ENCODE measurements at regions not wholly inside any gene's neighbourhood (a gene's known extent, or its start where the extent isn't known, plus 50 kb on each side); places are given as distances from the start of the nearest gene placed in this dataset.

- DNase-seq (ENCODE audit: low read depth in 2 of 2), result no peak
These were observed 468.2 kb upstream of the ARID1B start for GRCh38 chr6:156309017-156309416.

- no peak for DNase-seq (ENCODE audit: low read depth in 2 of 2)
These were observed 468.6 kb upstream of the ARID1B start for GRCh38 chr6:156308604-156309003.

- DNase-seq (ENCODE audit: low read depth in 2 of 2), result no peak
These were observed 470.6 kb upstream of the ARID1B start for GRCh38 chr6:156306531-156306930.

- DNase-seq (ENCODE audit: low read depth in 2 of 2), result no peak
These were observed 494.1 kb upstream of the ARID1B start for GRCh38 chr6:156283091-156283490.

- DNase-seq (ENCODE audit: low read depth in 2 of 2), result no peak
These were observed 495.1 kb upstream of the ARID1B start for GRCh38 chr6:156282087-156282486.

- DNase-seq (ENCODE audit: low read depth in 2 of 2), result no peak
These were observed 495.9 kb upstream of the ARID1B start for GRCh38 chr6:156281266-156281665.

GRCh38 chr6:156280065-156280464 is 497.1 kb upstream of the ARID1B start:
- no peak for DNase-seq (ENCODE audit: low read depth in 2 of 2)

GRCh38 chr6:156279261-156279969 is 497.8 kb upstream of the ARID1B start:
- DNase-seq (ENCODE audit: low read depth in 2 of 2), result peak; percentile 1

GRCh38 chr6:156273065-156273711 is 504.0 kb upstream of the ARID1B start:
- DNase-seq (ENCODE audit: low read depth in 2 of 2), result no peak

GRCh38 chr6:156269751-156270369 is 507.3 kb upstream of the ARID1B start:
- no peak for DNase-seq (ENCODE audit: low read depth in 2 of 2)

- DNase-seq (ENCODE audit: low read depth in 2 of 2), result no peak
These were observed 508.3 kb upstream of the ARID1B start for GRCh38 chr6:156268849-156269248.

- DNase-seq (ENCODE audit: low read depth in 2 of 2), result no peak
These were observed 515.2 kb upstream of the ARID1B start for GRCh38 chr6:156262014-156262413.

GRCh38 chr6:156260815-156261214 is 516.4 kb upstream of the ARID1B start:
- no peak for DNase-seq (ENCODE audit: low read depth in 2 of 2)

- DNase-seq (ENCODE audit: low read depth in 2 of 2), result no peak
These were observed 518.2 kb upstream of the ARID1B start for GRCh38 chr6:156258981-156259380.

GRCh38 chr6:156256161-156256560 is 521.0 kb upstream of the ARID1B start:
- no peak for DNase-seq (ENCODE audit: low read depth in 2 of 2)

GRCh38 chr6:156254240-156254639 is 522.9 kb upstream of the ARID1B start:
- DNase-seq (ENCODE audit: low read depth in 2 of 2), result no peak

GRCh38 chr6:156250593-156250992 is 526.6 kb upstream of the ARID1B start:
- DNase-seq (ENCODE audit: low read depth in 2 of 2), result no peak

GRCh38 chr6:156242206-156242605 is 535.0 kb upstream of the ARID1B start:
- DNase-seq (ENCODE audit: low read depth in 2 of 2), result no peak

GRCh38 chr6:156231026-156231765 is 546.0 kb upstream of the ARID1B start:
- DNase-seq (ENCODE audit: low read depth in 2 of 2), result no peak

GRCh38 chr6:156219973-156220372 is 557.2 kb upstream of the ARID1B start:
- DNase-seq (ENCODE audit: low read depth in 2 of 2), result no peak

GRCh38 chr6:156205678-156206077 is 571.5 kb upstream of the ARID1B start:
- no peak for DNase-seq (ENCODE audit: low read depth in 2 of 2)

- no peak for DNase-seq (ENCODE audit: low read depth in 2 of 2)
These were observed 578.0 kb upstream of the ARID1B start for GRCh38 chr6:156199182-156199581.

Data from fibroblast of skin of left quadriceps (primary cell).